Osteocyte (in vitro differentiated cells): ENCODE measurements at regions not wholly inside any gene's neighbourhood (a gene's known extent, or its start where the extent isn't known, plus 50 kb on each side); places are given as distances from the start of the nearest gene placed in this dataset.

Experiments
- DNase-seq: peaks from one replicate; pipeline ENCODE4 v3.0.0; 2021; ENCODE audit warnings: mixed read lengths; ENCODE audit not compliant: unreplicated experiment; ENCODE audit errors: extremely low spot score
- H3K27ac Mint-ChIP-seq: one replicate; pipeline ENCODE4 v1.8.0; 2021; ENCODE audit warnings: mild to moderate bottlenecking, mixed read lengths; ENCODE audit not compliant: unreplicated experiment
- H3K27me3 Mint-ChIP-seq: one replicate; pipeline ENCODE4 v1.8.0; 2021; ENCODE audit warnings: mixed read lengths; ENCODE audit not compliant: unreplicated experiment
- H3K36me3 Mint-ChIP-seq: one replicate; pipeline ENCODE4 v1.8.0; 2021; ENCODE audit warnings: mixed read lengths; ENCODE audit not compliant: unreplicated experiment
- H3K4me1 Mint-ChIP-seq: one replicate; pipeline ENCODE4 v1.8.0; 2021; ENCODE audit warnings: mixed read lengths; ENCODE audit not compliant: unreplicated experiment
- H3K4me3 Mint-ChIP-seq: one replicate; pipeline ENCODE4 v1.8.0; 2021; ENCODE audit warnings: mild to moderate bottlenecking, moderate library complexity, mixed read lengths; ENCODE audit not compliant: unreplicated experiment
- H3K9me3 Mint-ChIP-seq: one replicate; pipeline ENCODE4 v1.8.0; 2021; ENCODE audit warnings: mixed read lengths; ENCODE audit not compliant: unreplicated experiment
- TF ChIP-seq, protein P1 (sequence below): fragments of 200-600 bp; sonication (generic); IDR thresholded peaks from 2 replicates; pipeline ENCODE4 v1.5.0; 2021; ENCODE audit warnings: antibody characterized with exemption, mild to moderate bottlenecking, moderate library complexity

DNA sequence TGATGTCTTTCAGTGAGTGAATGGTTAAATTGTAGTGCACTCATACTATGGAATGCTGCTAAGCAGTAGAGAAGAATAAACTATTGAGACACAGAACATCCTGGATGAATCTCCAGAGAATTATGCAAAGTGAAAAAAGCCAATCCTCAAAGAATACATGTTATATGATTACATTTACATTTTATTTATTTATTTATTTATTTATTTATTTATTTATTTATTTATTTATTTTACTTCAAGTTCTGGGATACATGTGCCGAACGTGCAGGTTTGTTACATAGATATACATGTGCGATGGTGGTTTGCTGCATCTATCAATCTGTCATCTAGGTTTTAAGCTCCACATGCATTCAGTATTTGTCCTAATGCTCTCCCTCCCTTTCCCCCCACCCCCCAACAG is 175.8 kb upstream of the VGLL2 start:
- DNase-seq, result no peak
- Mint-ChIP-seq H3K27me3 (no peaks in the 10 kb centered on the region), H3K4me3 (no peak overlapping the region), H3K27ac (no peak overlapping the region), H3K4me1 (no peaks in the 10 kb centered on the region), H3K36me3 (no peaks in the 10 kb centered on the region), H3K9me3 (peaks cover 21% of the 10 kb centered on the region)
- TF ChIP-seq, protein P1, sequence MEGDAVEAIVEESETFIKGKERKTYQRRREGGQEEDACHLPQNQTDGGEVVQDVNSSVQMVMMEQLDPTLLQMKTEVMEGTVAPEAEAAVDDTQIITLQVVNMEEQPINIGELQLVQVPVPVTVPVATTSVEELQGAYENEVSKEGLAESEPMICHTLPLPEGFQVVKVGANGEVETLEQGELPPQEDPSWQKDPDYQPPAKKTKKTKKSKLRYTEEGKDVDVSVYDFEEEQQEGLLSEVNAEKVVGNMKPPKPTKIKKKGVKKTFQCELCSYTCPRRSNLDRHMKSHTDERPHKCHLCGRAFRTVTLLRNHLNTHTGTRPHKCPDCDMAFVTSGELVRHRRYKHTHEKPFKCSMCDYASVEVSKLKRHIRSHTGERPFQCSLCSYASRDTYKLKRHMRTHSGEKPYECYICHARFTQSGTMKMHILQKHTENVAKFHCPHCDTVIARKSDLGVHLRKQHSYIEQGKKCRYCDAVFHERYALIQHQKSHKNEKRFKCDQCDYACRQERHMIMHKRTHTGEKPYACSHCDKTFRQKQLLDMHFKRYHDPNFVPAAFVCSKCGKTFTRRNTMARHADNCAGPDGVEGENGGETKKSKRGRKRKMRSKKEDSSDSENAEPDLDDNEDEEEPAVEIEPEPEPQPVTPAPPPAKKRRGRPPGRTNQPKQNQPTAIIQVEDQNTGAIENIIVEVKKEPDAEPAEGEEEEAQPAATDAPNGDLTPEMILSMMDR, result no peak

DNA sequence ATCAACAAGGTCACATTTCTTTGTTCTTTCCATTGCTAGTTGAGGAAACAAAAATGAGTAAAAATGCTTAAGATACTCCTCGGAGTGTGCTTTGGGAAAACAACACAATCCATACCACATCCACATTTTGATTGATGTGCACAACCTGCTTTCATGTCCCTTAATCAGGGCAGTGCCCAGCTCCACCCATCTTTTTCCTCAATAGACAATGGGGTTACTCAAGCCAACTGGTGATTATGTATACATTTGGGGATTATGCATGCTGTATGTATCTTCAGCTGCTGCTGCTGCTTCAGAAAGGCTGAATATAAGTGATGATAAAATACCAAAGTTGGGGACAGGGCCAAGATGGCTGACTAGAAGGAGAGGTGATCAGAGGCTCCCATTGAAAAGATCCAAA is 155.2 kb upstream of the VGLL2 start:
- Mint-ChIP-seq H3K4me1 (no peaks in the 10 kb centered on the region), H3K27me3 (no peaks in the 10 kb centered on the region), H3K27ac (no peak overlapping the region), H3K4me3 (no peak overlapping the region), H3K9me3 (peaks cover 31% of the 10 kb centered on the region), H3K36me3 (no peaks in the 10 kb centered on the region)
- DNase-seq, result no peak
- TF ChIP-seq, protein P1, result no peak

DNA sequence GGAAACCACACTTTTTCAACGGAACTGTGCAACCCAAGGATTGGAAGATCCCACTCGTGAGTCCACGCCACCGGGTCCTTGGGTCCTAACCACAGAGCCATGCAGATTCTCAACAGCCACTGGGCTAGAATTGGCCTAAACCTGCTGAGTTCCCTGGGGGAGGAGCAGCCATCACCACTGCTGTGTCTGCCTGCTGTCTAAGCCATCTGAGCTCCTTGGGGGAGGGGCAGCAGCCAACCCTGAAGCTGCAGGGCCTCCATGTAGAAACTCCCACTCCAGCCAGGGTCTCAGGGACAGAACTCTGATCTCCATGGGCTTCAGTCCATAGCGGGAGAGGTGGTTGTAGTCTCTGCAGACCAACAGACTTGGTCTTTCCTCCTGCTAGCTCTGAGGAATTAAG is 154.6 kb upstream of the VGLL2 start:
- no peak overlapping the region for H3K4me3 Mint-ChIP-seq
- H3K4me1 Mint-ChIP-seq, result no peaks in the 10 kb centered on the region
- H3K9me3 Mint-ChIP-seq, result peaks cover 31% of the 10 kb centered on the region
- TF ChIP-seq, protein P1, result no peak
- H3K27ac Mint-ChIP-seq, result no peak overlapping the region
- no peak for DNase-seq
- no peaks in the 10 kb centered on the region for H3K27me3 Mint-ChIP-seq
- no peaks in the 10 kb centered on the region for H3K36me3 Mint-ChIP-seq

DNA sequence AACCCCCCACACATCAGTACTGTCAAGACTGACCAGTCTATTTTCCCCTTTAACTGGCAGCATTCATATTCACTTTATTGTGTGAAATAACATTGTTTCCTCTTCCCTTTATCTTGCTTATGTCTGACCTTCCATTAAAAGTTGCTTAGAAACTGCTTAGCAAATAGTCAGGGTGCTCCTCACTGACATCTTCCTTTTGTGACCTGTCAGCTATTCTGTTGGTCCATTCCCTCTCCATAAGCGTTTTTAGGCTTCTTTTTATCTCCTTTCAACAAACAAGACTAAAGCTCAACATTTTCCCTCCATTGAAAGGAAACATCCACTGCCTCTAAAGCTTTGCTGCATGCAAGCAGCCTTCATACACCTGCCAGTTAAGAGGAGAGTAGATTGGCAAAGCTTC is 147.7 kb upstream of the VGLL2 start:
- peaks cover 5% of the 10 kb centered on the region for H3K9me3 Mint-ChIP-seq
- H3K36me3 Mint-ChIP-seq, result no peaks in the 10 kb centered on the region
- TF ChIP-seq, protein P1, result no peak
- no peaks in the 10 kb centered on the region for H3K4me1 Mint-ChIP-seq
- no peaks in the 10 kb centered on the region for H3K27me3 Mint-ChIP-seq
- DNase-seq, result no peak
- no peak overlapping the region for H3K27ac Mint-ChIP-seq
- H3K4me3 Mint-ChIP-seq, result no peak overlapping the region

DNA sequence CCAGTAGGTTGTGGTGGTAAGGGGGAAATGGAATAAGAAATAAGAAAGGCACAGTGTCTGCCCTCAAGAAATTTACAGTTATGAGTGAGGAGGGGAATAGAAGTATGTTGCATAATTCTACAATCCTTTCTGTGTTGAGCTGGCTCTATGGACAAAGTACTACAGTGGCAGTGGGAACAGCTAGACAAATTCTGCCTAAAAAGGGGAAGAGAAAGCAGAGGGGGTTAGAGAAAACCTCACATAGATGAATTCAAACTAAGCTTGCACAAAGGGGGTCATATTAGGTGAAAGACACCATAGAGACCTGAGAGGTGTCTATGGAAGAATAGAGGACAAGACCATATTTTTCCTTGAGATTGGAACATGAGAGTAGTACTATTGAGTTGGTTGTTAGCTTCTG is 146.9 kb upstream of the VGLL2 start:
- Mint-ChIP-seq H3K4me1 (no peaks in the 10 kb centered on the region), H3K27ac (no peak overlapping the region), H3K4me3 (no peak overlapping the region), H3K27me3 (no peaks in the 10 kb centered on the region), H3K36me3 (no peaks in the 10 kb centered on the region), H3K9me3 (peaks cover 2% of the 10 kb centered on the region)
- DNase-seq, result no peak
- TF ChIP-seq, protein P1, result no peak
